HG03571 (cell line): ENCODE measurements at regions not wholly inside any gene's neighbourhood (a gene's known extent, or its start where the extent isn't known, plus 50 kb on each side); places are given as distances from the start of the nearest gene placed in this dataset.

Experiments used
- ATAC-seq: cut with Tn5 transposase; IDR thresholded peaks from one replicate; pipeline ENCODE4 v1.9.1; 2021; ENCODE audit not compliant: unreplicated experiment

DNA sequence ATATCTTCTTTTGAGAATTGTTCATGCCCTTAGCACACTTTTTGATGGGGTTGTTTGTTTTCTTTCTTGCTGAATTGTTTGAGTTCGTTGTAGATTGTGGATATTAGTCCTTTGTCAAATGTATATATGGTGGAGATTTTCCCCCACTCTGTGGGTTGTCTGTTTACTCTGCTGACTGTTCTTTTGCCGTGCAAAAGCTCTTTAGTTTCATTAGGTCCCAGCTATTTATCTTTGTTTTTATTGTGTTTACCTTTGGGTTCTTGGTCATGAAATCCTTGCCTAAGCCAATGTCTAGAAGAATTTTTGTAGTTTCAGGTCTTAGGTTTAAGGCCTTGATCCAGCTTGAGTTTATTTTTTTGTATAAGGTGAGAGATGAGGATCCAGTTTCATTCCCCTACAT is 1372.6 kb upstream of the TENM3 start:
- ATAC-seq = no peak

DNA sequence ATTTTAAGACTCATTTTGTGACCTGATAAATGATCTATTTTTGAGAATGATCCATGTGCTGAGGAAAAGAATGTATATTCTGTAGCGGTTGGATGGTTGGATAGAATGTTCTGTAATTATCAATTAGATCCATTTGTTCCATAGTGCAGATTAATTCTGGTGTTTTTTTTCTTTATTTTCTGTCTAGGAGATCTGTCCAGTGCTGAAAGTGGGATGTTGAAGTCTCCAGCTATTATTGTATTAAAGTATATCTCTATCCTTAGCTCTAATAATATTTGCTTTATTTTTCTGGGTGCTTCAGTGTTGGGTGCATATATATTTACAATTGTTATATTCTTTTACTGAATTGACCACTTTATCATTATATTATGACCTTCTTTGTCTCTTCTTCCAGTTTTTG is 1344.9 kb upstream of the TENM3 start:
- no peak for ATAC-seq

DNA sequence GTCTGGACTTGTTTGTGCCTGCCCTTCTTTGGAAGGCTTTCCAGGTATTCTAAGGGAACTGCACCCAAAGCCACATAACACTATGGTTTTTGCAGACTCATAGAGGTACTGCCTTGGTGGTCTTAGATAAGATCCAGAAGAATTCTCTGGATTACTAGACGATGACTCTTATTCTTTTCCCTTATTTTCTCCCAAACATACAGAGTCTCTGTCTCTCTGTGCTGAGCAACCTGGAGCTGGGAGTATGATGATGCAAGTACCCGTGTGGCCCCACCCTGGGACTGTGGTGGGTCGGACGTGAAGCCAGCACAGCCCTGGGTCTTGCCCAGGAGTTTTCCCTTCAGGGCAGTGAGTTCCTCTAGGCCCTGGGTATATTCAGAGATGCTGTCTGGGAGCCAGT is 1342.4 kb upstream of the TENM3 start:
- no peak for ATAC-seq

DNA sequence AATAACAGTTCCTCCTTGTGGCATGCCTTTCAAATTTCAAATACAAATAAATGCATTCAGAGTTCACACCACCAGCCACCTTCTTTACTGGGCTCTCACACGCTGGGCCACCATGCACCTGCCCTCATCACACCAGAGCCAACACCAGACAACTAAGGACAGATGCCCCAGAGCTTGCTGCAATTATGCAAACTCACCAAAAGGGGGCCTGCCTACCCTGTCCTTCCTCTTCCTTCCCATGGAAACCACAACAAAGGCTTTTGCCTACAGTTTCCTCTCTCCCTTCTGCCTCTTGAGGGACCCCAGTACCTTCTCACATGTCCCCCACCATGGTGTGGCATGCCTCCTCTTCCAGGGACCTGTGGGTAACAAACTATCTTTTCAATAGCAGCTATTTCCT is 1333.9 kb upstream of the TENM3 start:
- no peak for ATAC-seq

DNA sequence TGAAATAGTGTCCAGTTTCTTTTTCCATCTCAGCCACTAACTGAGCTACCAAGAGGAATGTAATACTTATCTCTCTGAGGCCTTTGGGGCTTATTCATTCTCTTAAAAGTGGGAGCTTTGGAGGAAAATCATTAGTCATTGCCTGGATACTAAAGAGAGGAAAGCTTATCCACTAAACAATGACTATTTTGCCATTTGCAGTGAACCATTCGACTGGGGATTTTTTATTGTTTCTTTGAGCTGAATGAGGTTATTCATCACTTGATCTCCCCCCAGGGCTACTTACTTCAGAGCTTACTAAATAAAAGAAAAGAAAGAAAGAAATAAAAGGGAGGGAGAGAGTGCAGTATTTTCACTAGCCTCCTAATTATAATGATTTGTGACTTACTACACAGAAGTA is 1329.5 kb upstream of the TENM3 start:
- no peak for ATAC-seq

DNA sequence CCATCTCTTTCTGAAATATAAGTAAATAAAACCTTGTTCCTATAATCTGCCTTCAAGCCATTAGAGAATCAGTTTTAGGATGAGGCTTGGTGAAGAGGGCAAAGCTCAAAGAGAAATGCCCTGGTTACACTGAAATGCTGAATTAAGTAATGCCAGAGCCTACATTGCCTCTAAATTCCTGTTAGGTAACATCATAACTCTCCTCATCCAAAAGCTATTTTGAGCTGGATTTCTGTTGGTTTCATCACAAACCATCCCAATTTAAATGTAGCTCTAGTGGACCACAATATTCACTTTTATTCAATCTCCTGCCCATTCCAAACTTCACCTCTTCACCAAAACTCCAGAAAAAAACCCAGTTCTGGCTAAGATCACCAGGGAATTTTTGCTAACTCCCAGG is 1319.7 kb upstream of the TENM3 start:
- no peak for ATAC-seq

DNA sequence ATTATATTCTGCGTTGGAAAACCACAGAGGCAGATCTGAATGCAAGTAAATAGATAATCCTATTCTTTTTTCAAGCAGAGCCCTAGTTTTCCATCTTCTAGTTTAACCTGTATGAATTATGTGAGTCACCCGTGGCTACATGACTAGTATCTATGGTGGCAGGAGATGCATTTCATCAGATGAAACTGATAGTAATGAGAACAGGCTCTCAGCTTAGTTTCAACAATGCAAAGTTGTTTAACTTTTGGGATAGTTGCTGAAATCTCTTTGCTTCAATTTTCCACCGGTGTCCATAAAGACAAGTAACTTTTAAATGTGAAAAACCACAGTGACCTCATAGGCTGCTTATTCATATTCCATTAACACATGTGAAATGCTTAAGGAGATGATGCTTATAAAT is 1317.4 kb upstream of the TENM3 start:
- no peak for ATAC-seq

DNA sequence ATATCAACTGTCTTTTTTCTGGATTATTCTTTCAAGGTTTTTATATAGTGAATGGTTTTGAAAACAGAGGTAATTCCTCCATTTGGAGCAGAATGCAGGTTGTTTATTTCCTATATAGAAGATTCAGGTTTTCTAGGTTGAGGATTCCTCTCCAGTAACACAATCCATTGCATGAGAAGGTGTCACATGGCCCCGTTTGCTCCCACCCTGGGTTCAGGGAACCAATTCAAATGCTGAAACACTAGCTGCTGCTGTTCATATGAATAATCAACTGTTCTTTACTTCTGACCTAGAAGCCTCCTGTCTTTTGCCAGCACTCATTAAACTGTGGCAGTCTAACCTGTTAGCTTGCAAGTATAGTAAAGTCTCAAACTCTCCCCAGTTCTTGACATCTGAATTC is 1316.9 kb upstream of the TENM3 start:
- ATAC-seq = no peak

DNA sequence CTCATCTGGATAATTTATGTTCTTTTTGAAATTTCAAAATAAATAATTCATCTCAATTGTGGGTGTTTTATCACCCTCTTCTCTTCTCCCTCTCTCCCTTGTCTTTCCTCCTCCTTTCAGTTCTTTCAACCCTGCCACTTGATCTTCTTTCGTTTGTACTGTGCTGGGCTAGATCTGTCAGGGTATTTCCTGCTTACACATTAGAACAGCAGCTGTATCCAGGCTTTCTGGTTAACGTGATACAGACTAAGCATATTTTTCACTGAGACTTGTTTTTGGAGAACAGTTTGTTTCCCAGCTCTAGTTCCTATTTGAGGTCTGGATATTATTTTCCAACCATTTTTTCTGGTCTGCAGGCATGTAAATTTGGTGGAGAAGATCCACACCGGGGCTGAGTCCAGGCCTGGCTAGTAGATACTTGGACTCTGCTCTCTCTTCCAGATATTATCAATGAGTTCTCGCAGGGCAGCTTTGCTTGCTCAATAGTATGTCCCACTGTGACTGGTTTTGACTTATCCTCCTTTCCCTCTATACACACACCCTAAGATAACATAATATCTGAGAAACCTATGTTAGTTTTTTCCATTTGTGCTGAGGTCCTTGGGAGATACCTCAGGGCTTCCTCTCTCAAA is 1310.7 kb upstream of the TENM3 start:
- no peak for ATAC-seq

DNA sequence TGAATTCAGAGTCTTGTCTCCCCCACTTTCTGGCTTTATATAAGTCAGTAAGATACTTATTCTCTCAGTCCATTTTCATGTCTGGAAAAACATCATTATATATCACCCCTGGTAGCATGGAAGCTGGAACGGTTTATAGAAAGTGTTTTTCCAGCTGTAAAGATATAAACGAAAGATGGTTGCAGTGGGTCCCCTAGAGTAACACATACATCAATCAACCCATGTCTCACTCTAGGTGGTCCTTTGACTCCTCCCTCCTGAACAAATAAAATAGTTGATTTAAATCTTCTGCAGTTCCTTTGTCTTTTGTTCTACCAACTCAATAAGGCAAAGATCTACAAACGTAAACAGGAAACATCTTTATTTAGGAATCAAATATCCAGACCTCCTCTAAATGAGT is 1306.1 kb upstream of the TENM3 start:
- no peak for ATAC-seq

DNA sequence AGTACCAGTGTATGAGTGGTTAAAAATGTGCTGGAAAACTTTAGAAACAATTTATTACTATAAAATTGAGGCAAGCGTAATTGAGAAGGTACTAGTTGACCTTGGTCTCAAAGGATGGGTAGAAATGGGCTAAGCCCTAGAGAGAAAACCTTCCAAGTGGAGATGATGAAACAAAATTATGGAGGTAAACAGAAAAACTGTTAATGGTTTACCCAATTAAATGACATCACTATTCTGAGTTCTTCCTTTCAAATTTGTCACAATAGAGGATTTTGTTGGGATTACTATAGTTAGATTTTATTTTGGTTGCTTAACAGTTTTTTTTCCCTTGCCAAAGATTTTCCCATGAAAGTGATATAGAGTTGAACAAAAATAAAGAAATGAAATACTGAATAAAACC is 1302.5 kb upstream of the TENM3 start:
- ATAC-seq = no peak

DNA sequence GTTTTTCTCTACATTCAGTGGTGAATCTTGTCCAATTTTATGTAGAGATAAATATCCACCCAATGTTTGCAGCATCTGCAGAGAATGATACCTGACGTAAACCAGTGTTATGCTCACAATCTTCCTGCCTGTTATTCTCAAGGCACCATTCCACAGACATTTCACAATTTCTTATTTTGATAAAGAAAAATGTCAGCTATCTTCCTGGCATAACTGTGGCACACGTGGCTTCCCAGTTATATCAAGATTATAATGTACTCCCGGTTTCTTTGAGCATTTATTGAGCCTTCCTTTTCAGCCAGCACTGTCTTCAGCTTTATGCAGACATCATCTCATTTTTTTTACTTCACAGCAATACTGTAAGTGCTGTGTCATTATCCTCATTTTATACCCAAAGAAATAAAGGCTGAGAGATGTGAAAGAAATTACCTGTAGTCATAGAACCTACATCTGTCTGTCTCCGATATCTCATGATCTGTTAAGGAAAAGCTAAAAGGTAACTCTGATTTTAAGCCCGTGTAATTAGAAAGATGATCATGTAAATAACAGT is 1300.8 kb upstream of the TENM3 start:
- ATAC-seq = no peak

DNA sequence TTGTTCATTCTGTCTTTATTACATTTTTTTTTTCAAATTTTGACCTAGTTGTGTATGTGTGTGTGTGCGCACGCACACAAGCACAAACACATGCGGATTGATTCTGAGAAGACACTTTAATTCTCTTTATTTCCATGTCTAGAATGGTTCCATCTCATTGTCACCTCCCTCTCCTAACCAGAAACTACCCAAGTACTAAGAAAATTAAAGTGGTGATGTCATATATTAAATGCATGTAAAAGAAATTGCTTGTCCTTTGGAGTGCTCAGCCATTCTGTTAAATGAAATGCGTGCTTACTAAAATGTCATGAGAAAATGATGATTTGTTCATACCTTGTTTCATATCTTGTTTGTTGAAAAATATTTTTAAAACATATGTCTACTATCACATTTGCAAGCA is 1297.0 kb upstream of the TENM3 start:
- no peak for ATAC-seq

DNA sequence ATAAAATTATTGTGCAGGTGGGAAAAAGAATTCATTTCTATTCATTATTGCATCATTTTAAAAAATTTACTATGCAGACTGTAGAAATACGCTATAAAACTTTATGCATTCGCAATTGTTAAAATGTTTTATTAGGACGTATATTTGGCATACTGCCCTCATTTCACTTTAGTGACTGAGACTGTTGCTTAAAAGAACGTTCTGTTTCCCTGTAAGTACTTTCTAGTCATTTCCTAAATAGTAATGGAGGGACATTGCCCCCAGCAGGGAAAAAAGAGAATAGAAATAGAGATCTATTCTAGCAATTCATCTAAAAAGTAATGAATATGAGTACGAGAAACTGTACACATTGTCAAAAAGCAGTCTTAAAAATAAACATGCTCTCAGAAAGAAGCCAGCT is 1295.8 kb upstream of the TENM3 start:
- ATAC-seq = no peak

DNA sequence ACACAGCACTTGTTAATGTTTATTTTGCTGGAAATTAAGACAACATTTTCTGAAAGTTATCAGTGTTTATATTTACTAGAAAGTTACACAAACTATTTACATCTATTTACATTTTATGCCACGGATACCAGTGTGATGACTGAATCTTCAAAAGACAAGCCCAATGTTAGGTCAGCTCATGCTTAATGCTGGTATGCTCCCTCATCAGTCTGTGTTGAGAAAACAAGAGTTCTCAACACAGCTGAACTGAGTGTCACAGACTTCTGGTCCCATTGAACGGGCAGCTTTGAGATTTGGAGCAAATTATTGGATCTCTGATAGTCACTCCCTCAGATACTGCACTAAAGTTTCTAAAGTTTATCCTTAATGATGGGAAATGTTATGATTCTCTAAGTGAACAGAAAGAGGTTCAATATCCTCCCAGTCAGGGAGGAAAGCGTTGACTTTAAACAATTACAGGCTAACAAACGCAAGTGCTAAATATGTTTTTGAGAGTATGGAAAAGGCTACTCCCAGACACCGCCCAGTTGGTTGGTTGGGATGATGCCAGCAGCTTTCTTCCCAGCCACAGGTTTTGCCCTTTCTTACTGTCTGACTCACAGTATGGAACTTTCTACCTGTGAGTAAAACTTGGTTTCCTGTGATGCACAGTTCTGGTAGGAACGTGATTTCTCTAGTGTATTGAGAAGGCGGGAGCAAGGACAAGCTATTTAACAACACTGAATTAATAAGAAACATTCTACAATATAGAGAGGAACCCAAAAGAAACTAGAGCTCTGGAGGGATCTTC is 1293.6 kb upstream of the TENM3 start:
- no peak for ATAC-seq

DNA sequence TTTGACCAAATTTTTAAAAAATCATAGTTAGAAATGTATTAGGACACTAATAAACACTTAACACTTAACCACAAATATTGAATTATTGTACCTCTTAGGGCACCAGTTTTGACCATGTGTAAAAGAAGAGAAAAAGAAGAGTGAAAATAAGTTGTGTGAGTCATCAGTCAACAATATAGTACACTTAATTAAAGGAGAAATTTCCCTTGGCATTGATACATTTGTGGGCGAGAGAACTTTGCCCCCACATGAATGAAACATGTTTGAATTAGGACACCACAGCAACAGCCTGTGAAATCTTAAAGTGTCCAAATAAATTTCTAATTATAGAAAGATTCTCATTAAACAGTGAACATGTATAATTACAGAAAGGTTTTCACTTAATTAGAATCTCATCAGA is 1292.8 kb upstream of the TENM3 start:
- ATAC-seq = no peak

DNA sequence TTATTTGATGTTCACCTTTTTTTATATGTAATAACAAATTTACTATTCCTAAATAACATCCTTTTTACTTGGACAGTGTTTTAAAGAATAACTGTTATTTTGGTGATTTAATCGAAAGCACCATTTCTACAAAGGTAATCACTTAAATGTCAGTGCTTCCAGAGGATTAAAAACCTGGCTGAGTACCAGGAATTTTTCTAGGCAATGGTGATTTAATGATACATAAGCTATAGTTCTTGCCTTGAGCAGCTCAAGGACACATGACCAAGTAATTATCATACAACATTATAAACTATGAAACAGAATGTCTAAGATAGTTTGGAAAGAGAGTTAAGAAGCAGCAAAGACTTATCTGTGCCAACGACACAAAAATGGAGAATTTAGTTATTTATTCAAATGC is 1291.9 kb upstream of the TENM3 start:
- no peak for ATAC-seq

DNA sequence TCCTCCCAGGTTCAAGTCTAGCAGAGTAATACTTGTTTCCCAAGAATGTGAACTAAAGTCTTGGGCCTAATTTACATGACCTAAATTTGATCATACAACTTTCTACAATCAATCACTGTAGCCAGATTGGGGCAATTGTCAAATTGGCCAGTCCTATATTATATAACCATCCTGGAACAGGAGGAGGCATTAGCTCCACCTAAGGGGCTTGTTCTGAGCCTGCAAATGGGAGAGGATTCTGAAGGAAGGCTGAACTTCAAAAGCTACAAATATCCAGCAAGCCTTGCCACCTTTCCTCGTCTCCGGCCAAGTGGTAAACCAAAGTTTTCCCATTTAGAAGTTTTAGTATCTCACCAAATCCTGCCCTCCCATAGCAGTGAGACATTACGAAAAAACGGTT is 1289.6 kb upstream of the TENM3 start:
- no peak for ATAC-seq

DNA sequence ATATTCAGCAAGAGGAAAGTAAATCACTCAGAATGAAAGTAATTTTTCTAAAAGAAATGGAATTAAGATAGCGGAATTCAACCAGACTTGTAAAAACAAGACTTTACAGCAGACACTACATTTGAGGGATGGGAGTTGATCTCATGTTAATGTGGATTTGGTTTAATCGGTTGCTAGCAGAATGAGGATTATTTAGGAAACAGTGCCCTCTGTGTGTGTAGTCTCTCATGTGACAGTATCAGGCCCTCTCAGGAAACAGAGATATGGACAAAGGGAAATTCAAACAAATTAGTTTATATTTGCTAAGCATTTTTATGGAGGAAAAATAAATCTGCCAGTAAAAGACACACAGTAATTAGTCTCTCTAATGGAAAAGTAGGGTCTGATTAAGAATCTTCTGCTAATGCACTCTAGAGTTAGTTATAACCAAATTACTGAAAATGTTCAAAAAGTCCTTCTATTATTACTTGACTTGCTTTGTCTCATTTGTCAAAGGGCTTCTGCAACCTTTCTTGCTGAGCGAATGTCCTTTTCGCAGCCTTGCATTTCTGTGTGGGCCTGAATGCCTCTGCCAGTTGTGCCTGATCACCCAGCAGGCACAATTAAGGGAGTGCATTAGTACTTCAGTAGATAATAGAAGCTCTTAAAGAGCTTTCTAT is 1282.3 kb upstream of the TENM3 start:
- ATAC-seq = no peak

DNA sequence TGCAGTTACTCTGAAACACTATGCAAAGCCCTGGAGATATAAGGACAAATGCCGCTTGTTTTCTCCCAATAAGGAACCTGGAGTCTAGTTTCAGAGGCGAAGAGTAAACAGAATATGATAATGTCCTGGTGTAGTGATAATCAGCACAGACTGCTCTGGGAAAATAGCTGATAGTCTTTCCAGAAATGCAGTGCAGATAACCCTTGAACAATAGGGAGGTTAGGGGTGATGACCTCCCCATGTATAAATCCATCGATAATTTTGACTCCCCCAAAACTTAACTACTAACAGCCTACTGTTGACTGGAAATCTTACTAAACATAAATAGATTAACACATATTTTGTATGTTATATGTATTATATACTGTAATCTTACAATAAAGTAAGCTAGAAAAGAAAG is 1280.9 kb upstream of the TENM3 start:
- no peak for ATAC-seq

DNA sequence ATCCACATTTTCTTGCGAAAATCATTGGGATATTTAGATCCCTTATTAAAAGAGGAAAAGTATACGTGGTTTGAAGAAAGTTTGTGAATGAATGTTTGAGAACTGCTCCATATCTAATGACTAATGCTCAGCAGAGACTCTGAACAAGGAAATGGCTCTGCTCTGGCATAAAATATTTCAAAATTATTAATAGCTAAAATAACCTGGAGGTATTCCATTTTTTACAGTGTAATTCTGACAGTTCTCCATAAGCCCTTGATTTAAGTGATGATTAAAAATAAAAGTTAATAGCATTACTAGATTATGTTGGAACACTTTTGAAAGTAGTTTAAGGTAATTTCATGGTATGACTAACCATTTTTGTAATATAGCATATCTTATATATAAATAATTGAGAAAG is 1276.9 kb upstream of the TENM3 start:
- ATAC-seq = no peak

DNA sequence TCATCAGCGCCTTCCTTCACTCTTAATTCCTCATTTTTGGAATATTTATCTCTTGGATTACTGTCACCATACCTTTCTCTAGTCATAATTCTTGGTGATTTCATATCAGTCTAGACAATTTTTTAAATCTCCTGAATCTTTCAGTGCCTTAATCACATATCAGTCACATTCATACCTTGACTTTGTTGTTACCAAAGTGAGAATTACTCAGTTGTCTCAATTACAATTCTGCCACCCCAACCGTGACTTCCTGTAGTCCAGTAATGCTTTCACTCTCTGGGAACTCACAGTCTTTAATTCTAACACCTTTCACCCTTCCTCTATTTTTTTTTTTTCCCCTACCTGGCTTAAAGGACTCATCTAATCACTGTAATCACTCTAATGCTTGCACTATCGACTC is 1275.3 kb upstream of the TENM3 start:
- no peak for ATAC-seq
